Endothelial cell (in vitro differentiated cells): ENCODE measurements at regions not wholly inside any gene's neighbourhood (a gene's known extent, or its start where the extent isn't known, plus 50 kb on each side); places are given as distances from the start of the nearest gene placed in this dataset.
"Not testable (repeated sequence)": the region's sequence is repeated elsewhere in the genome, so short reads cannot be mapped to it uniquely, and the experiment has no call there.

Experiments used
- DNase-seq: peaks from one replicate; pipeline ENCODE4 v3.0.0; 2021; ENCODE audit warnings: low spot score
- H3K27ac Mint-ChIP-seq: one replicate; pipeline ENCODE4 v1.8.0; 2021; ENCODE audit warnings: mixed read lengths, inconsistent platforms; ENCODE audit not compliant: unreplicated experiment
- H3K27me3 Mint-ChIP-seq: one replicate; pipeline ENCODE4 v1.8.0; 2021; ENCODE audit warnings: mild to moderate bottlenecking, moderate library complexity, mixed read lengths, inconsistent platforms; ENCODE audit not compliant: unreplicated experiment
- H3K36me3 Mint-ChIP-seq: one replicate; pipeline ENCODE4 v1.8.0; 2021; ENCODE audit warnings: mild to moderate bottlenecking, low read depth, mixed read lengths, inconsistent platforms; ENCODE audit not compliant: unreplicated experiment
- H3K4me1 Mint-ChIP-seq: one replicate; pipeline ENCODE4 v1.8.0; 2021; ENCODE audit warnings: mild to moderate bottlenecking, mixed read lengths, inconsistent platforms; ENCODE audit not compliant: unreplicated experiment
- H3K4me3 Mint-ChIP-seq: one replicate; pipeline ENCODE4 v1.8.0; 2021; ENCODE audit warnings: mild to moderate bottlenecking, mixed read lengths, inconsistent platforms; ENCODE audit not compliant: unreplicated experiment
- H3K9me3 Mint-ChIP-seq: one replicate; pipeline ENCODE4 v1.8.0; 2021; ENCODE audit warnings: mixed read lengths, inconsistent platforms; ENCODE audit not compliant: unreplicated experiment
- TF ChIP-seq, protein P1 (sequence below): fragments of 200-600 bp; sonication (generic); IDR thresholded peaks from one replicate; pipeline ENCODE4 v1.5.0; 2021; ENCODE audit warnings: antibody characterized with exemption; ENCODE audit not compliant: unreplicated experiment

DNA sequence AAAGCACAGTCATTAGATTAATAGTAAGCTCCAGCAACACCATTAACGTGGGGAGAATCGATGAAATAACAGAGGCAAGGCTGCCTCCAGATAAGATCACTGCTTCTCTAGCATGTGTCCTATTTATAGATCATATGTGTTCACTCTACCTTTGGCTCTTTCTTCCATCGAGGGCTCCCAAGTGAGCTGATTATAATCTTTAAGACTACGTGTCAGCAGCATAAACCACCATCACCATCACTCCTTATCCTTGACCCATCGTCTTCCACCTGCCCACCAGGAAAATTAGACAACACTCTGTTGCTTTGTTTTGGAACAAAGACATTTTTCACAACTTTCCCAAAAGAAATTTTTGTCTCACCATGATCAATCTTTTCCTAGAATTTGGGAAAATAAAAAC is 71.2 kb upstream of the CARD11 start:
- H3K4me3 Mint-ChIP-seq = no peak overlapping the region
- H3K4me1 Mint-ChIP-seq = no peaks in the 10 kb centered on the region
- H3K27me3 Mint-ChIP-seq = peaks cover 6% of the 10 kb centered on the region
- DNase-seq = no peak
- H3K9me3 Mint-ChIP-seq = peaks cover 1% of the 10 kb centered on the region
- H3K36me3 Mint-ChIP-seq = peaks cover 1% of the 10 kb centered on the region
- TF ChIP-seq, protein P1, sequence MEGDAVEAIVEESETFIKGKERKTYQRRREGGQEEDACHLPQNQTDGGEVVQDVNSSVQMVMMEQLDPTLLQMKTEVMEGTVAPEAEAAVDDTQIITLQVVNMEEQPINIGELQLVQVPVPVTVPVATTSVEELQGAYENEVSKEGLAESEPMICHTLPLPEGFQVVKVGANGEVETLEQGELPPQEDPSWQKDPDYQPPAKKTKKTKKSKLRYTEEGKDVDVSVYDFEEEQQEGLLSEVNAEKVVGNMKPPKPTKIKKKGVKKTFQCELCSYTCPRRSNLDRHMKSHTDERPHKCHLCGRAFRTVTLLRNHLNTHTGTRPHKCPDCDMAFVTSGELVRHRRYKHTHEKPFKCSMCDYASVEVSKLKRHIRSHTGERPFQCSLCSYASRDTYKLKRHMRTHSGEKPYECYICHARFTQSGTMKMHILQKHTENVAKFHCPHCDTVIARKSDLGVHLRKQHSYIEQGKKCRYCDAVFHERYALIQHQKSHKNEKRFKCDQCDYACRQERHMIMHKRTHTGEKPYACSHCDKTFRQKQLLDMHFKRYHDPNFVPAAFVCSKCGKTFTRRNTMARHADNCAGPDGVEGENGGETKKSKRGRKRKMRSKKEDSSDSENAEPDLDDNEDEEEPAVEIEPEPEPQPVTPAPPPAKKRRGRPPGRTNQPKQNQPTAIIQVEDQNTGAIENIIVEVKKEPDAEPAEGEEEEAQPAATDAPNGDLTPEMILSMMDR = no peak
- no peak overlapping the region for H3K27ac Mint-ChIP-seq

DNA sequence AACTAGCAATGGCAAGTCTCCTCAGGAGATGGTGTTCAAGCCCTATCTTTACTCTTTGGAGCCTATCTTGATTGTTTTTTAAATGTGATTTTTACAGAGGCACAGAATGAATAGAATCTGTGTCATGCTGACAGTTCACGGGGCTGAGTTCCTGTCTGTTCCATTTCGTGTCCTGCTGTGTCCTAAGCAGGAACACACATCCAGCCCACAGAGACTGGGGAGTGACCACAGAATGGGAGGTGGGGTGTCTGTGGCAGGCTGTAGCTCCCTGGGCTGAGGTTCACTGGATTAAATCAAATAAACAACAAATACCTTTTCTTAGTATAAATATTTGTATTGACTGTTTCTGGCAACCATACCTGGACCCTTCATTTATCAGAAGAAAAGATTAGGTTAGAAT is 73.4 kb upstream of the CARD11 start:
- Mint-ChIP-seq H3K27me3 (peaks cover 4% of the 10 kb centered on the region), H3K9me3 (peaks cover 5% of the 10 kb centered on the region), H3K36me3 (peaks cover 12% of the 10 kb centered on the region), H3K4me1 (no peaks in the 10 kb centered on the region), H3K27ac (no peak overlapping the region), H3K4me3 (no peak overlapping the region)
- DNase-seq = no peak
- TF ChIP-seq, protein P1 = no peak

DNA sequence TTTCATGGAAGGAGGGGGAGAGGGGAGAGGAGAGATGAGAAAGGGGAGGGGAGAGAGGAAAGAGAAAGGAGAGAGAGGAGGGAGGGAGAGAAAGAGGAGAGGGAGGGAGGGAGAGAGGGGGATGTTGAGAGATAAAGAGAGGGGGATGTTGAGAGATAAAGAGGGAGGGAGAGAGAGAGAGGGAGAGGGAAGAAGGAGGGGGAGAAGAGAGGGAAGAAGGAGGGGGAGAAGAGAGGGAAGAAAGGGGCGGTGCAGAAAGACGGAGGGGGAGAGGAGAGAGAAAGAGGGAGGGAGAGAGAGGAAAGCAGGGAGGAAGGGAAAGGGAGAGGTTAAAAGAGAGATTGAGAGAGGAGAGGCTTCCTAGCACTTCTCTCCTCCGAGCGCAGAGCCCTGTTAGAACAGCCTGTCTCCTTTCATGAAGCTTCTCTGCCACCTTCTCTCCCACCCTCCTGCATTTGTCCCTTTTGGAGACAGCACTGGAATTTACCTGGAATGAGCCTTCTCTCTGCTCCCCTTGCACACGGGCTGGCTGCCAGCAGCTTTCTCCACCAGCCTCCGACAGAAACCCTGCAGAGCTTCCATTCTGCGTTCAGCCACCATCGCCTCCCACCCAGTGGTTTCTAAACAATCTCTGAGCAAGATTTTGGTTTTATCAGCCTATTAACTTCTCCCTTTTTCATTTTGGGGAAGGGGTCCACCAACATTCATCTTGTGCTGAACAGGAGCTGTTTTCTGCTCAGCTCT is 74.0 kb upstream of the CARD11 start:
- no peak for DNase-seq
- Mint-ChIP-seq H3K36me3 (peaks cover 12% of the 10 kb centered on the region), H3K4me1 (no peaks in the 10 kb centered on the region), H3K9me3 (peaks cover 5% of the 10 kb centered on the region), H3K27ac (no peak overlapping the region), H3K27me3 (peaks cover 4% of the 10 kb centered on the region), H3K4me3 (no peak overlapping the region)
- TF ChIP-seq, protein P1 = no peak

DNA sequence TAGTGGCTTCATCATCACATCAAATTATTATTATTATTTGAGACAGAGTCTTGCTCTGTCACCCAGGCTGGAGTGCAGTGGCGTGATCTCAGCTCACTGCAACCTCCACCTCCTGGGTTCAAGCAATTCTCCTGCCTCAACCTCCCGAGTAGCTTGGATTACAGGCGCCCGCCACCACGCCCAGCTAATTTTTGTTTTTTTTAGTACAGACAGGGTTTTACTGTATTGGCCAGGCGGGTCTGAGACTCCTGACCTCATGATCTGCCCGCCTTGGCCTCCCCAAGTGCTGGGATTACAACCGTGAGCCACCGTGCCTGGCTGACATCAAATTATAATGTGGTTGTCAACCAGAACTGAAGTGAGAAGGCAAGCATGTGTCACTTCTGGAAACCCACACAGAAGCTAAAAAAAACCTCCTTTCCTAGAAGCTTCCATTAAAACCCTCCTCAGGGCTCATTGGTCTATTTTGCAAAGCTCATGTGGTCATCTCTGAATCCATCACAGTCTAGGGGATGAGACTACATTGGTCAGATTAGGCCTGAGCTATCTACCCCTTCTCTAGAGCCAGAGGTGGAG is 75.8 kb upstream of the CARD11 start:
- H3K4me3 Mint-ChIP-seq, DNase-seq, H3K27ac Mint-ChIP-seq, H3K9me3 Mint-ChIP-seq, H3K27me3 Mint-ChIP-seq, H3K4me1 Mint-ChIP-seq: not testable (repeated sequence)
- peaks cover 12% of the 10 kb centered on the region for H3K36me3 Mint-ChIP-seq

DNA sequence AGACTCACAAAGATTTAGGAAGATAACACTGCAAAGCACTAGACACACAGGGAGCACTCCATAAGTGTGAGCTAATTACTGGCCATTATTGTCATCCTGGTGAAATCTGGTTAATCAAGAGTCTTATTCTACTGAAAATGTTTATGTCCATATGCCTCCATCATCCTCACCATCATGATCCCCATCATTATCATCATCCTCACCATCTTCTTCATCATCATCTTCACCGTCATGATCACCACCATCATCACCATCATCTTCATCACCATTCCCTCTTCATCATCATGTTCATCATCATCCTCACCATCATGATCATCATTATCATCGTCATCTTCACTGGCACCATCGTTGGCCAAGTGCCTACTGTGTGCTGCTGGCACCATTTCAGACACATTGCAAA is 76.3 kb upstream of the CARD11 start:
- H3K4me1 Mint-ChIP-seq = no peaks in the 10 kb centered on the region
- H3K4me3 Mint-ChIP-seq = no peak overlapping the region
- H3K27ac Mint-ChIP-seq = no peak overlapping the region
- no peak for DNase-seq
- TF ChIP-seq, protein P1 = no peak
- peaks cover 12% of the 10 kb centered on the region for H3K36me3 Mint-ChIP-seq
- peaks cover 5% of the 10 kb centered on the region for H3K9me3 Mint-ChIP-seq
- H3K27me3 Mint-ChIP-seq = peaks cover 3% of the 10 kb centered on the region
